ENCODE measurements at regions not wholly inside any gene's neighbourhood (a gene's known extent, or its start where the extent isn't known, plus 50 kb on each side); places are given as distances from the start of the nearest gene placed in this dataset.

DNA sequence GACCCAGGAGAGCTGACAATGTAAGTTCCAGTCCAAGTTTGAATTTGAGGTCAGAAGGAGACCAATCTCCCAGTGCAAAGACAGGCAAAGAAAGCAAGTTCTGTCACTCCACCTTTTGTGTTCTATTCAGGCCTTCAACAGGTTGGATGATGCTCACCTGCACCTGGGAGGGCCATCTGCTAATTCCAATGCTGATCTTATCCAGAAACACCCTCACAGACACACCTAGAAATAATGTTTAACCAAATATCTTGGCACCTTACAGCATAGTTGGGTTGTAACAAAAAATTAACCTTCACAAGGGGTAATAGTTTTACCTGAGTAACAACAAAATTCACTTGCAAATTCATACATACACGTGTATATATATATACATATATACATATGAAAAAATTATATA lies 190.8 kb downstream of the DIRAS2 start:
- Histone ChIP-seq H3K27ac (ENCODE audit: low read length) (no peak overlapping the region), H3K9me2 (ENCODE audit: insufficient read depth, low read length) (no peaks in the 10 kb centered on the region), H3K36me3 (ENCODE audit: insufficient read depth, low read length) (no peaks in the 10 kb centered on the region), H3K4me3 (ENCODE audit: low read length) (no peak overlapping the region), H3K27me3 (ENCODE audit: insufficient read depth, low read depth, low read length) (no peaks in the 10 kb centered on the region), H2AFZ (ENCODE audit: low read depth, low read length) (no peak overlapping the region), H3K9ac (ENCODE audit: low read length) (no peak overlapping the region), H3K79me2 (replicated peaks; ENCODE audit: insufficient read depth, low read length) (no peaks in the 10 kb centered on the region), H4K20me1 (ENCODE audit: insufficient read depth) (no peaks in the 10 kb centered on the region), H3K9me3 (ENCODE audit: low read length) (no peaks in the 10 kb centered on the region), H3F3A (ENCODE audit: insufficient read depth, low read length, poor library complexity, severe bottlenecking) (no peaks in the 10 kb centered on the region), H3K4me2 (ENCODE audit: low read length) (no peak overlapping the region)
- no peak for TF ChIP-seq MXI1 (conservative IDR thresholded peaks at IDR 0.05; ENCODE audit: poor library complexity, severe bottlenecking)
- TF ChIP-seq POLR2AphosphoS5 (IDR thresholded peaks at IDR 0.05): no peak
- TF ChIP-seq, protein P1, sequence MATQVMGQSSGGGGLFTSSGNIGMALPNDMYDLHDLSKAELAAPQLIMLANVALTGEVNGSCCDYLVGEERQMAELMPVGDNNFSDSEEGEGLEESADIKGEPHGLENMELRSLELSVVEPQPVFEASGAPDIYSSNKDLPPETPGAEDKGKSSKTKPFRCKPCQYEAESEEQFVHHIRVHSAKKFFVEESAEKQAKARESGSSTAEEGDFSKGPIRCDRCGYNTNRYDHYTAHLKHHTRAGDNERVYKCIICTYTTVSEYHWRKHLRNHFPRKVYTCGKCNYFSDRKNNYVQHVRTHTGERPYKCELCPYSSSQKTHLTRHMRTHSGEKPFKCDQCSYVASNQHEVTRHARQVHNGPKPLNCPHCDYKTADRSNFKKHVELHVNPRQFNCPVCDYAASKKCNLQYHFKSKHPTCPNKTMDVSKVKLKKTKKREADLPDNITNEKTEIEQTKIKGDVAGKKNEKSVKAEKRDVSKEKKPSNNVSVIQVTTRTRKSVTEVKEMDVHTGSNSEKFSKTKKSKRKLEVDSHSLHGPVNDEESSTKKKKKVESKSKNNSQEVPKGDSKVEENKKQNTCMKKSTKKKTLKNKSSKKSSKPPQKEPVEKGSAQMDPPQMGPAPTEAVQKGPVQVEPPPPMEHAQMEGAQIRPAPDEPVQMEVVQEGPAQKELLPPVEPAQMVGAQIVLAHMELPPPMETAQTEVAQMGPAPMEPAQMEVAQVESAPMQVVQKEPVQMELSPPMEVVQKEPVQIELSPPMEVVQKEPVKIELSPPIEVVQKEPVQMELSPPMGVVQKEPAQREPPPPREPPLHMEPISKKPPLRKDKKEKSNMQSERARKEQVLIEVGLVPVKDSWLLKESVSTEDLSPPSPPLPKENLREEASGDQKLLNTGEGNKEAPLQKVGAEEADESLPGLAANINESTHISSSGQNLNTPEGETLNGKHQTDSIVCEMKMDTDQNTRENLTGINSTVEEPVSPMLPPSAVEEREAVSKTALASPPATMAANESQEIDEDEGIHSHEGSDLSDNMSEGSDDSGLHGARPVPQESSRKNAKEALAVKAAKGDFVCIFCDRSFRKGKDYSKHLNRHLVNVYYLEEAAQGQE (IDR thresholded peaks at IDR 0.05; ENCODE audit: borderline replicate concordance): no peak
- TF ChIP-seq EP300 (conservative IDR thresholded peaks at IDR 0.05; ENCODE audit: poor library complexity, severe bottlenecking): no peak
- no peak for TF ChIP-seq EZH2 (IDR thresholded peaks at IDR 0.05; ENCODE audit: borderline replicate concordance, insufficient read depth, low read length, poor library complexity, severe bottlenecking)
- no peak for TF ChIP-seq CTCF (IDR thresholded peaks at IDR 0.05; ENCODE audit: poor library complexity, severe bottlenecking)

DNA sequence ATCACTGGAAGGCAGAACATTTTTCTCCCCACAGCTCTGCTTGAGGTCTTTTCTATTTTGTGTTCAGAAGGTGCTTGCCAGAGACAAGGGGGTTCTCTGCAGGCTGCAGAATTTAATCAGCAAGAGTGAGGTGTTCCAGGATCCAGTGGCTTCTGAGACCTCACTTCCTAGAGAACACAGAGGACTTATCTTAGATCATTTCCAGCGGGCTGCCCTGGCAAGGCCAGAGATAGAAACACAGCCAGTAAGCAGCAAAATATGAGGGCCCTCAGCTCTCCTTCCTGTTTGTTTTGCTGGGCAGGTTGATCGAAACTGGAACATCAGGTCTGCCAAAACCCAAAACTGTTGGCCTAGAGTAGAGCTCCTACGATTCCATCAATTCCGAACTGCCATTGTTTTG lies 187.3 kb downstream of the DIRAS2 start:
- no peaks in the 10 kb centered on the region for H3K79me2 ChIP-seq (replicated peaks; ENCODE audit: insufficient read depth, low read length)
- H3F3A ChIP-seq (ENCODE audit: insufficient read depth, low read length, poor library complexity, severe bottlenecking): no peaks in the 10 kb centered on the region
- H3K9me3 ChIP-seq (ENCODE audit: low read length): no peaks in the 10 kb centered on the region
- no peak overlapping the region for H3K4me2 ChIP-seq (ENCODE audit: low read length)
- H3K9me2 ChIP-seq (ENCODE audit: insufficient read depth, low read length): no peaks in the 10 kb centered on the region
- TF ChIP-seq, protein P1 (IDR thresholded peaks at IDR 0.05; ENCODE audit: borderline replicate concordance): no peak
- no peak for TF ChIP-seq RAD21 (conservative IDR thresholded peaks at IDR 0.05)
- TF ChIP-seq SMC3 (conservative IDR thresholded peaks at IDR 0.05; ENCODE audit: poor library complexity): no peak
- TF ChIP-seq MXI1 (conservative IDR thresholded peaks at IDR 0.05; ENCODE audit: poor library complexity, severe bottlenecking): no peak
- TF ChIP-seq EP300 (conservative IDR thresholded peaks at IDR 0.05; ENCODE audit: poor library complexity, severe bottlenecking): no peak
- TF ChIP-seq POLR2AphosphoS5 (IDR thresholded peaks at IDR 0.05): no peak
- no peak for TF ChIP-seq CTCF (IDR thresholded peaks at IDR 0.05; ENCODE audit: poor library complexity, severe bottlenecking)
- no peak for TF ChIP-seq TAF1 (IDR thresholded peaks at IDR 0.05; ENCODE audit: low read depth)
- no peak for TF ChIP-seq EZH2 (IDR thresholded peaks at IDR 0.05; ENCODE audit: borderline replicate concordance, insufficient read depth, low read length, poor library complexity, severe bottlenecking)
- H3K27me3 ChIP-seq (ENCODE audit: insufficient read depth, low read depth, low read length): no peaks in the 10 kb centered on the region
- no peak overlapping the region for H3K27ac ChIP-seq (ENCODE audit: low read length)
- H3K9ac ChIP-seq (ENCODE audit: low read length): no peak overlapping the region
- H3K4me3 ChIP-seq (ENCODE audit: low read length): no peak overlapping the region
- no peaks in the 10 kb centered on the region for H4K20me1 ChIP-seq (ENCODE audit: insufficient read depth)
- H3K36me3 ChIP-seq (ENCODE audit: insufficient read depth, low read length): no peaks in the 10 kb centered on the region
- H2AFZ ChIP-seq (ENCODE audit: low read depth, low read length): no peak overlapping the region
